GM21528 (cell line): ENCODE measurements at regions not wholly inside any gene's neighbourhood (a gene's known extent, or its start where the extent isn't known, plus 50 kb on each side); places are given as distances from the start of the nearest gene placed in this dataset.

Experiments
- ATAC-seq: cut with Tn5 transposase; IDR thresholded peaks from one replicate; pipeline ENCODE4 v1.9.1; 2021; ENCODE audit warnings: mild to moderate bottlenecking, moderate library complexity; ENCODE audit not compliant: unreplicated experiment, low FRiP score

DNA sequence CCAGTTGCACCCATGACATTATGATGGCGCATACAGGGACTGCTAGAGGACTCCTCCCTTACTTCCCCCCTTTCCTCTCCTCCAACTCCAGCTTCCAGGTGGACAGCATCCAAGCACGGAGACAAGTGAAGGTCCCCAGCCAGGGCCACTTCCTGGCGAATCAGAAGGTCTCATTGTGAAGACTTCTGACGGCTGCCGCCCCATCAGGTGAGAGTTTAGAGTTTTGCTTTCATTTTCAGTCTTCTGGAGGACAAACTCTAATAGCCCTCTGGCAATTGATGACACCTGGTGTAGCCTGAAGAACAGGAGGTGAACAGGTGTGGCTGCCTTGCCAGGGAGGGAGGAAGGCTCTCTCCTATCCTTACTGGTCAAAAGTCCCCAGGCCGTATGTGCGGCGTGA, 77.3 kb upstream of the KCNH7 start:
- ATAC-seq: no peak

GRCh38 chr2:162914161-162914560, 75.6 kb upstream of the KCNH7 start:
- no peak for ATAC-seq

DNA sequence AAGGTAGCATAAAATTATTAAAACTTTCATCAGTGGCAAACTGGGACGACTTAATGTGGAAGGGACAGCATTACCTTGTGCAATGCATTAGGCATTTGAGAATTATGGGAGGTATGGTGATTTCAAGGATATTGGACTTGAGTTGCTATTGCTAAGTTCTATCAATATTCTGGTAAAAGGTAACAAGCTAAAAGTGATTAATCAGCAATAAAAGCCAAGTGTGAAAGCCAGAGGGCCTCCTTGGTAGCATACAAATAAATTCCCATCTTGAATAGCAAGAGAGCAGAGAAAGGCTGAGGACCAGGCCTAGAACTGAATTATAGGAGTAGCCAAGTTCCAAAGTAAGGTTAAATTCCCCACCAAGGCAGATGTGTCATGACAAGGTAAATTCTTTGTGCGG, 74.2 kb upstream of the KCNH7 start:
- no peak for ATAC-seq

- no peak for ATAC-seq
Measured at GRCh38 chr2:162908567-162908966, 70.0 kb upstream of the KCNH7 start.

DNA sequence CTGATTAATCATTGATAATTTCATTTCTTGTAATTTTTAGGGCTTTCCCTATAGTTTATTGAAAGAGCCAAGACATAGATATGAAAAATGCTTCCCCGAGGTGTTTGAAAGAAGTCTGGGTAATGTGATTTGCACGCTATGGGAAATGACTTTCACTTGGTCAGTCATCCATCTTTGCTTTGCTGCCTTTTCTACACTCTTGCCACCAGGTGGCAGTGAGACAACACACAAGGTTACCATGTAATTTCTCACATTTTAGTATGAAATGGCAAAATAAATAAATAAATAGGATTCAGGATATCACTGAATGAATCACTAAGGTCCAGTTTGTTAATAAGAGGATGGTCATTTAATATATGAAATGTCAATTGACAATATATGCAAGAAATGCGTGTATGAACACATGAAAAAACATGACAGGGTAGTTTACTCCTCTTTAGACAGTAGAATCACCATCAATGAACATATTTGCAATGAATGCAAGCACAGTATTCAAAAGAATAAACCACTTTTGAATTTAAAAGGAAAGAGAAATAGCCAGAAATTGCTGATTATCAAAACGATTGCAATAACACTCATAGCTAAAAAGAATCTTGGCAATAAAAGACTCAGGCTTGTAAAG, 52.2 kb upstream of the KCNH7 start:
- peak; percentile 97 for ATAC-seq

- ATAC-seq: no peak
Measured at GRCh38 chr2:162888652-162889051, 50.1 kb upstream of the KCNH7 start.
